AG08396 (cell line): ENCODE measurements at regions not wholly inside any gene's neighbourhood (a gene's known extent, or its start where the extent isn't known, plus 50 kb on each side); places are given as distances from the start of the nearest gene placed in this dataset.

Experiments
- DNase-seq: peaks from one replicate; pipeline ENCODE4 v3.0.0; 2012; ENCODE audit warnings: low spot score, mixed read lengths

DNA sequence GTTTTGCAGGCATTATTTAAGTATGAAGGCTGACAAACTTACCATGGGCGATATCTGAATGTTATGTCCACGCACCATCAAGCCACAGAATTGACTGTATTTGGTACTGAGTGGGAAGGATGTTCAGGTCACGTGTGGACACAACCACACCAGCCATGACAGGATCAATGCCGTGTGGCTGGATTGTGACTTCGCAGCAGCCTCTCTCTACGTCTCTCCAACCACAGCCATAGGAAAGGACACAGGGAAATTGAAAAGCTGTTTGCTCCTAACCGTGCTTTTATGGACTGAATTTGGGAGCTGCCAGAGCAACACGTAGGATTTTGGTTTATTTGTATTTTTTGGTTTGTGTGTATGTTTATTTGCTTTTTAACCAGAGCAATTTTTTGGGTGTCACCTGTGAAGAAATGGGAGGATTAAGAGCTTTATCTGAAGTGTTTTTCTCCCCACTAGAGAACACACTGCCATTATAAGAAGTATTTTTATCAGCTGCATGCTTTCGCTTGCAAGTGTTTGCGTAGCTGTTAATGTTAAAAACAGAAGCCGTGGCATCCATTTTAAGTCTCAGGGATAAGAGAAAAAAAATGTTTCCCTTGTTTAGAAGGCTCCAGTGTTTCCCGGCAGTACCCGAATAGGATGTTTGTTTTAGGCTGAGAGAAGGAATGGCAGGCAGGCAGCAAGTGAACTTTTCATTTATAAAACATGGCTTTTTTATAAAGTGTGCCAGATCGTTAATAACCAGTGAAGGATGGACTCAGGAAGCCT is 401.1 kb upstream of the NFE2L3 start:
- no peak for DNase-seq

DNA sequence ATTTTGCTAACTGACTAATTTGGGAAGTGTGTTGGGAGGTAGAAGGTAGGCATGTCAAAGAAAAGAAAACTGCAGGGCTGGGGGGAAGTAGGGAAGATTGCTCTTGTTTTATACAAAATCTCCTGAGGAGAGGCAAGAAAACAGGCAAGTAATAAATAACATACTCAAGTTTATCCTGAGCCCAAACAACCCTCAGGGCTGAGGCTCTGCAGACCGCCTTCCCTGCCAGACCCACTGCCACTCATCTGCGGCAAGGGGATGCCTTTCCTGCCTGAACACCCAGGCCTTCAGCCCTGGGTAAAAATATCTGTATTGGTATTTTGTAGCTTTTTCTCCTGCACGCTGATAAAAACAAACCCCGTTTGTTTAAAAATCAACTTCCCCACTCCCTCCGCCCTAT is 399.8 kb upstream of the NFE2L3 start:
- DNase-seq: no peak

DNA sequence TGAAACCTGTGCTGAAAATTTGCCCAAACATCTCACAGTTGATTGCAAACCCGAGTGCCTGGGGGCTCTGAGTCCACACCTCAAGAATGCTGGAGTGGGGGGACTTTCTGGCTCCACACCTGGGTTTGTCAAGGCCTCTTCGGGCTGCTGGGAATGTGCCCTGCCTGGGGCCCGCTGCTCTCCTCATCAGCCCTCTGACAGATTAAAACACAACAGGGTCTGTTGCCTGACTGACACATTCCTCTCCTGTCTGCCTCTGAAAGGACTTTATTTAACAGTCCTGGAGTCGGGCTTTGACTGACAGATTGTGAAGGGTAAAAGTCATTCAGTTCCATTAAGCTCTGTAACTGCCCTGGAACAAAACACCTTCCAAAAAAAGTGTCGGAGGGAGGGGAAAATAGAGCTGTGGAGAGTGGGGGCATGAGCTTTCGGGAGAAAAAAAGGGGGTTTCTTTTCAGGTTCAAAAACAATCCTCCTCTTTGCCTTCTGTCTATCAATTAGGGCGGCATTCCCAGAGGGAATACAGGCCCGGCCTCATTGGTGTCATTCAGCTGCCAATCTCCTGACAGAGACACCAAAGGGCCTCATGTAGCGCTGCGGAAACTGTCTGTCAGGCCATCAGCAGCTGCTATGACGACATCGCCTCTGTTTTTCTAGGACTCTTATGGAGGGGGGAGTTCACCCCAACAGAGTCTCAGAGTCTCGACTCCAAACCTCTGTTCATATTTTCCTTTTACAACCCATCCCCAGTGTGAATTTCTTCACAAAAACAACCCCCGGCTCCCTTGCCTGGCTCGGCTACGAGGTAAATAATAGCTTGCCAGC is 398.8 kb upstream of the NFE2L3 start:
- DNase-seq: no peak

DNA sequence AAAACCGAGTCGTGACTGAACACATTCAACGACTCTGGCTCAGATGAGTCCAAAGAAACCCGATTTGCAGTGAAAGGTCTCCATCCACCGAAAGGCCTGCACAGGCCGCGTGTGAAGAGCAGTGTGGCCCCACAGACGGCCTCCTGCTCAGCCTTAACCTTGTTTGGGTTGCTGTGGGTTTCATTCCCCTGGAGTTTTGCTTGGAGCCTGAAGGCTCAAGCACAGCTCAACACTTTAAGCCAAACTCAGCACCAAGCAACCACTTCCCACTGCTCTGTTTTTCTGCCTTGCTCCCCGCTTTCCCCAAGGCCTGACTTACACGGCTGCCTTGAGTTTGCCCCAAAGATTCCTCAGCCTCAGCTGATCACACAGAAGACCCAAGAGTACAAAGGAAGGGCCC is 398.2 kb upstream of the NFE2L3 start:
- DNase-seq: no peak

DNA sequence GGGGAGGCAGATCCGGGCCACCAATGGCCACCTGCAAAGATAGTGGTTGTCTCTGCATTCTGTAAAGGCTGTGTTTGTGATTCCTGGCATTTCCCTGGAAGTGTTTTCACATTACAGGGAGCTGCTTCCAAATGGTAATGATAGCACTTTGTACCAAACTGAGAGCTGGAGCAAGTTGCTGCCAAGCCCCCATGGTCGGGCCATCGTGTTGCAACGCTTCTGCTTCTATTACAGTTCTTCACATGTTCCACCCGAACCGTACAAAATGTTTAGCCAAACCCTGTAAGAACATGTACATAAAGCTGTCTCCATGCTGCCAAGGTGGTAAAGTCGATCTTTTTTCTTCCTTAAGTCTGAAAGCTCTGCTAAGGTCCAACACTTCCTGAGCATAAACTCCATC is 397.7 kb upstream of the NFE2L3 start:
- DNase-seq: no peak

DNA sequence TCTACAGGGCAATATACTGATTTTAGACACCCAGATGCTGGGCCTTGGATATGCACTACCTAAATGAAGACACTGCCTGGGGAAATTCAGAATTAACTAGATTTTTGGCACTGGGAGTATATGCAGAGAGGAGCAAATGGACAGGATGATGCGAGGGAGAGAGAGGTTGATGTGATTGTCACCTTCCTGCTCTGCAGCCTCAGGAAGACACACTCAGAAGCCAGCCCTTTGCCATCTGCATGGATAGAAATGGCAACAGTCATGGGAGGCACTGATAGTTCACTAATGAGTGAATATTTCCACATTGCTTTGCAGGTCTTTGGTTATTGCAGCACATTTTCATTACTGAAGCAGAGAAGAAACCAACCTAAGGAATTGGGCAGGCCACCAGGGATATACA is 397.2 kb upstream of the NFE2L3 start:
- DNase-seq: no peak

DNA sequence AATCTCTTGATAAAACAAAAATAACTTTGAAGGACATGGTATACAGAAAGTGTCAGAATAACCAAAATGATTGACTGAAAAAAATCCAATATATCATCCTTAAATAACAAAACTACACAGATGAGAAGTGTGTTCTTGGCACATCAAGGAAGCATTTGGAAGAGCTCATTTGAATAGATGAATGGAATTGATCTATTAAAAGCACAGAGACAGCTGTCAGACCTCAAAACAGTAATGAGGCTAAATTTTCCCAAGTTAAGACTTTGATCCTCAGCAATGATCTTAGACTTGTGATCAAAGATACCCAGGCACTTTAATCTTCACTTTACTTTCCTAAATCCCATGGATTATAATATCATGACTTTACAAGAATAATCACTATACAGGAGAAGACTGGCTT is 395.4 kb upstream of the NFE2L3 start:
- no peak for DNase-seq

DNA sequence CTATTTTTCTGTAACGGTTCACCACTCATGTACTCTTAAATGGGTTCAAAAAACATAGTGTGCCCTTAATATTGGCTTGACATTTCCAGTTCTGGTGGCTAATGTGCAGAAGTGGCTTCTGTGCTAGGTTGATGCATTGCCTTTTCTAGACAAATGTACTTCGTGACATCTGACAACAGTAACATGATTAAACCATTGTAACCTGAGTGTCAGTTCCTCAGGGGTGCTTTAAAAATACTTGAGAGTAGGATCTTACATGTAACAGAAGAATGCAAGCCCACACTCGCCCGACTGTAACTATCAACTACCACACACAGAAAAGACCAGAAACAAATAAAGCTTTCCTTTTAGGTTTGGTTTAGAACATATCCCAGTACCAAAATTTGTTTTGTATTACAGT is 393.4 kb upstream of the NFE2L3 start:
- no peak for DNase-seq

DNA sequence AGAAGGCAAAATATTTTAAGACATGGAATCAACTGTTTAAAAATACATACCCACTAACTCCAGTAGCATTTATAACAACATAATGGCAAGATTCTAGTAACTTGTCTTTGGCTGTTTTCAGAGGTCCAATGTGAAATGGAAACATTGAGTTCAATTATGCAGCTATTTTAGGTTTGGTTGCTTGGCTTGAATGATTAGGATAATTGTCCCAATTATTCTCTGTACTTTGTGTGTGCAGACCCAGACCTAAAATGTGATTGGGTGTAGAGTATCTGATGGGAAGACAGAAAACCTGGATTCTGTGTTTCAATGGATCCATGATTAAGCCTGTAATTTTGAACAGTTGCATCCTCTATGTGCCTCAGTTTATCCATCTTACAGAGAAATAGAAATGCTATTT is 392.7 kb upstream of the NFE2L3 start:
- no peak for DNase-seq

DNA sequence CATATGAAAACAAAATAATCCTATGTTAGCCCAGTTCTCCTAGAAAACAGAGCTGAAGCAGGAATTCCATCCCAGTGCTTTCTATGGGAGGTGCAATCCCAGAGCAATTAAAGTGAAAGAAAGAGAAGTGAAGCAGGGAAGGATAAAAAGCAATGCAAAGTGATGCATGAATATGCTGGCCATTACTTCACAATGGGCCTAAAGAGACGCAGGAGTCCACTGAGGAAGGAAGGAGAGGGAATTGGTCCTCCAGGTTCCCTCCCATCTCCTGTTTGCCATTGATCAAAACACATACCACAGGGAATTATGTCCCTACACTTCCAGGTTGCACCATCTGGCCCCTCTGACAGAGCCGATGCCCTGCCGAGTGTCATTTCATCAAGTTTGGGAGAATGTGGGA is 392.2 kb upstream of the NFE2L3 start:
- no peak for DNase-seq

DNA sequence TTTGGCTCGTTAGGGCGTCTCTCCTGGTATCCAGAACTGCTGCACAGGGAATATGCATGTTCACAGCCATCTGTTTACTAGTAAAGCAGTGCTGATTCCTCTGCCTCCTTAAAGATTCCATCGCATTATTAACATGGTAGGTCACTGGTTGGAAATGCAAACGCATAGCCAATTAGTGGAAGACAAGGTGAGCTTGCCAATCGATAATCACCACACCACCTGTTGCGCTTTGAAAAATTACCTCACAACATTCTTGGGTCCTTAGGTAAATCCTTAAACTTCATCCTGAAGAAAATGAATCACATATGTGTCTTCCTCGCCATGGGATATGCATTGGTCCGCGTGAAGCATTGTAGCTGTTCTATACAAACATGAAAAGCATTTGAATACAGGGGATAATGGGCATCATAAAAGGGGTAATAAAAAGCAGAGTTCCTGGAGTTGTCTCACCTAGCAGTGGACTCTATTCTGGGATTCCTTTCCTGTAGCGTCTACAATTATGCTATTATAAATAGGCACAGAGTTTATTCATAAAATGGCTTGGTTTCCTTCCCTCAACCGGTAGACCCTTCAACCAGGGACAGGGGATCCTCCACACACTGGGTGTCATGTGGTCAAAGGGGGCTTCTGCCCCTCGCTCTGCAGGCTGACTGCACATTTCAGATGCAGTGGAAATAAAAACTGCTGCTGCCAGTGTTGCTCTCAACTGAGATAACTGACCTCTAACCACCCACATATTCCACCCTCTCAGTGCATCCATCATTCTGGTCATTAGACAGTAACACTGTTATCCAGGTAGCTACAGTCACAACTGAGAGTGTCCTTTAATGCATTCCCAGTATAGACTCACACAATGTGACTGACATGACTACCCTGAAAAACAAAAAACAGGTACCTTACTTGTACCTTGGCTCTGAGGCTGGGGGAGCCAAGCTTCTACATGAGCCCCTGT is 389.2 kb upstream of the NFE2L3 start:
- no peak for DNase-seq

DNA sequence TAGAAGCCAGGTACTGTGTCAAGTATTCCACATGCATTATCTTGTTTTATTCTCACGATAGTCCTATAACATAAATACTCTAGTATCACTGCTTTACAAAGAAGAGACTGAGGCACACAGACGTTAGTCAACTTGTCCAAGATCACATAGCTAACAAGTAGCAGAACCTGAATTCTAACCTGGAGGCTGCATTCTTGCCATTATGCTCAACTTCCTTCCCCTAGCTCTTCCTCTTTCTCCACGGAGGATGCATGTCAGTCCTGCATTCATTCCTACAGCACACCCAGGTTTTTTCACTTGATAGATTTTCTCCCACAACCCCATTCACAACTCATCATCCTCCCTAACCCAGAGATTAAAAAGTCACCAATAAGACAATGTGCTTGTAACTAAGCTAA is 388.5 kb upstream of the NFE2L3 start:
- DNase-seq: no peak

DNA sequence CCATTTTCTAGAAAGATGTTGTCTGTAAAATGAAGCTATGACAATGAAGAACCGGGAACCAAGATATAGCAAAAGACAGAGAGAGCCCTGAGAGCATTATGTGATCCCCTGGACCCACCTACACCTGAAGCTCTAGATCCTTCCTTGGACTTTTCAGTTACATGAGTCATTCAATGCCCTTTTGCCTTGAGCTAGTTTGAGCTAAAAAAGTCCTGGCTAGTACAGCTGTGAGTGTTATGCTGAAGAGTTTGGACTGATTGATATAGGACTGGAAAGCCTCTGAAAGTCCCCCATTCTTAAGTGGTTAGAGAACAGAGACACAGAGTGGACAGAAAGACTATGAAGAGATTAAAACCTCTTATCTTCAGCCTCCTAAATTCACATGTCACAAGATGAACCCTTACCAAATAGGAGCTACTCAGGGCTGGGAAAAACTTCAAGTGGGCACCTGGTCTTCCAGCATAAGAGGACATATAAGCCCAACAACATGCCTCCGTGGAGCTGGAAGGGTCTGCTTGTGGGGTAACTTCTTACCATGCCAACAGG is 386.8 kb upstream of the NFE2L3 start:
- no peak for DNase-seq

DNA sequence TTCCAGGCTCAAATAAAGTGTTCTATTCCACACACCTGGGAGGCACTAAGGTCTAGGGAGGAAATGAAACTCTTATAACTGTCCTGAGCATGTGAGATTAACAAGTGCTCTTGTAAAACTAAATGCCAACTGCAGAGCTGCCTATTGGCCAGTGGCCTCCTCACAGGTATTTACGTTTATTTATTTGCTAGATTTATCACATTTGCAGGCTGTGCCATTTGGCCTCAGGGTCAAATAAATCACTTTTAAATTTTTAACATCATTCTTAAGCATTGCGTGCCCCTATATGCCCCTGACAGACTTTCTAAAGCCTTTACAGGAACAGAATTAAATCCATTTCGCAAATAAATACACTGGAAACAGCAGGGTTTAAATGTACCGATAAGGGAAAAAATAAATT is 381.8 kb upstream of the NFE2L3 start:
- no peak for DNase-seq

DNA sequence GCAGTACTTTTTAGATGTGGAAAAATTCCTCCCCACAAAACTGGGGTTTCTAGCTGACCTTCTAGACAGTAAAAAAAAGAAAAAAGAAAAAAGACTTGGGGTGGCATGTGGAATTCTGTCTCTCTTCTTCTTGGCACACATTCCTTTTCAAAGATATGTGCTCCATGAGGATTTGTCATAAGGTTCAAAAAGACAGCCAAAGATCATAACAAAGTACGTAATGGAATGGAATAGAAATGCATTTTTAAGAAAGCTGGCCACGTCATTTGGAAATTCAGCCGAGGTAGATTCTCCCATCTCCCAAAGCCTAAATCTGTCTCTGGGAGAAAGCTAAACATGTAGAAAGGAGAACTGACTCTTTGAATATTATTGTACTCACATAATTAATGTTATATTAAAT is 381.3 kb upstream of the NFE2L3 start:
- DNase-seq: no peak

DNA sequence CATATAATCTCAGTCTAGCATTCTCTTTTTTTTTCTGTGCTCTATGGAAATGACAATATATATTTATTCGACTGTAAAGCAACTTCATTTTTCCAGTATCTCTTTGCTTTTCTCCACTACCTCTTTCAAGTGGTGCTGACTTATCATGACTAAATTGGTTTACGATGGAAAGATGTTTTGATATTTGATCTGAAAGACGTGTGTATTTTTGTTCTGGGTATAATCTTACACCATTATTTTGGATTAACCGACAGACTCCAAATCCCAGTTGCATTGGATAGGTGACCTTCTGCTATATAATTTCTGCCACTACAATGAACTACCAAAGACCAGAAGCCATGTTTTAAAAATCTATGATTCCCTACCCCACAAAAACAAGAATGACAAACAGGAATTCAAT is 380.5 kb upstream of the NFE2L3 start:
- no peak for DNase-seq

DNA sequence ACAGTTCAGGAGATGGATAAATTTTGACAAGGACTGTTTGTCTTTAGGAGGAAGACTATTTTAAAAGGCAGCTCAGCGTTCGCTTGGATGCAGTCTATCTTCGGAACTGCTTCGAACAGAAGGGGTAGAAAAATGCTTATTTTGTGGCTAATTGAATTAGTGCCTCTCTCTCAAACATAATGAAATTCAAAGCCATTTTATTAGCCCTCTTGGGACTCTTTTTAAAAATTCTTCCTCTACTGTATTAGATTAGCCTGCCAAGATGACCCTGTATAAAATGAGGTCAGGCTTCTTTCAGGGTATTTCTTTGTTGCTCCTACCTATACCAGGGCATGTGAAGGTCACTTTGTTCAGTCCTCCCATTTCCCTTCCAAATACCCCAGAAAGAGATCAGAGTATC is 379.2 kb upstream of the NFE2L3 start:
- DNase-seq: no peak

DNA sequence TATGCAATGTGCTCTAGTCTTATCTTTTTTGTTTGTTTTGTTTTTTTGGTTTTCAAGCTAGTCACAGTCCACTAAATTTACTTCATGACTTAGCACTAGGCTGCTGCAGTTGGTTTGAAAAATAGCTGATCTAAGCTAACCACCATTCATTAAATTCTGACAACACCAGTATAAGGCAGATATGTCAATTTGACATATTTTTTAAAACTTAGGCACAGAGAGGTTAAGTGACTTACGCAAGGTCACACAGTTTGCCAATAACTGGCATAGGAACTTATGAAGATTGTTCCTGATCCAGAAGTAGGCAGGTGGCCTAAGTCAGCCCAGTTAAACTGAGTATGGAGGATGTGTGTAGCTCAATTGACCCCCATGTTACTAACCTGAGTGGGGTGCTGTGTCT is 377.3 kb upstream of the NFE2L3 start:
- DNase-seq: no peak

DNA sequence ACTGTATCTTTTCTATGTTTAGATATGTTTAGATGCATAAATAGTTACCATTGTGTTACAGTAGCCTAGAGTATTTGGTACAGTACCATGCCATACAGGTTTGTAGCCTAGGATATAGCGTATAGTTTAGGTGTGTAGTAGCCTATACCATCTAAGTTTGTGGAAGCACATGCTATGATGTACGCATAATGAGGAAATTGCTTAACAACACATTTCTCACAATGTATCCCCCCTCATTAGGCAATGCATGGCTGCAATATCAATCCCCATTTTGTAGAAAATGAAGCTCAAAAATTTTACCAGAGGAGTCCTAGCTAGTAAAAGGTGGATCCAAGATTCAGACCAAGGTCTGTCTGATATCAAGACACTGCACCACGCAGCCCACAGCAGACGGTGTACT is 376.4 kb upstream of the NFE2L3 start:
- DNase-seq: no peak

DNA sequence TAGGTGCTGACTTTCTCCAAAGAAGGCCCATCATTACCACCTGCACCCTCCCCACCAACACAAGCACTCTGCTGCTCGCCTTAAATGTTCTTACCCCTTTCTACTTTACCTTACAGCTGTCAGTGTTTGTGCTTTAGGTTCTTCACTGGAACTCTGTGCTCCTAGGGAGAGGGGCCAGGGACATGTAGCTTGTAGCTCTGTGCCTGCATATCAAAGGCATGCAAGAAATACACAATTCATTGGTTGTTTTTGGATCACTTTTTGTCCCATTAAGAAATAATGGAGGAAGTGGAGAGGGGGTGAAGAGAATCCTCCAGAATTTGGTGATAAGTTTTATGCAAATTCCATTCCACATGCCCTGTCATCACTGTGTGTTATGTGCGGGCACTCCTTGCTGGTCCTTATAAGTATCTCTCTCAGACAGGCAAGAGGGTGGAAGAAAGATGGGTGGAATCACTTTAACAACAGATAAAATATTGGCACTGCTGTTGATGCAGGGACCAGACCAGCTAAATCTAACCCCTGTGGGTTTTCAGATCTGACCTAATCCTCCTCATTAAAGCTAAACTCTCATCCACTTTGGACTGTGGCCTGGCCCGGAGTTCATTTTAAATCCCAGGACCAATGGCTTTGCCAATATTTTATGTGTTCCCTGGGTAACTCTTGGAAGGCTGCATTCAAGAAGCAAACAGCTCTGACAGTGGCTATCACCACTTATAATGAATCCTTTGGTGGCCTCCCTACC is 375.8 kb upstream of the NFE2L3 start:
- no peak for DNase-seq

DNA sequence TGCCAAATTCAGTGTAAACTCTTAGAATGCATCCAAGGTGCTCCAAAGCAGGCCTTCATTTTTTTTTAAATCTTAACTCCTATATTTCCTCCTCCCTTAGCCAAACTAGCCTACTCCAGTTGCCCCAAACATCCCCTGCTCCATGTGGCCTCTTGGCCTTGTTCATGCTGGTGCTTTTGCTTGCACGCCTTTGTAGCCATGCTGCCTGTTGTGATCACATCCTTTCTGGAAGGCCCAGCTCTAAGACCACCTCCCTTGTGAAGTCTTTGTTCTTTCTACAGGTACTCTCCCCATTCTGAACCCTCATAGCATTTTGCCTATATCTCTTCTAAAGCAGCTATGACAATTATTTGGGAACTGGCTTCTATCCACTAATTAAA is 375.3 kb upstream of the NFE2L3 start:
- DNase-seq: no peak
